Ovary (tissue), 3 donors: ENCODE measurements at regions not wholly inside any gene's neighbourhood (a gene's known extent, or its start where the extent isn't known, plus 50 kb on each side); places are given as distances from the start of the nearest gene placed in this dataset.

Experiments used
- CTCF ChIP-seq, 3 donors: fragments of 450-650 bp in 2 of 3; fragments of 200-600 bp in 1 of 3; IDR thresholded peaks; one replicate each; pipeline versions ENCODE4 v1.5.1 to v1.8.0; 2016 to 2022; ENCODE audit warnings: antibody characterized with exemption in 3 of 3, mild to moderate bottlenecking in 1 of 3
- EP300 ChIP-seq: sonication (generic); formaldehyde crosslinking; IDR thresholded peaks from one replicate; pipeline ENCODE4 v1.6.1; 2017; ENCODE audit warnings: antibody characterized with exemption
- POLR2A ChIP-seq: fragments of 450-650 bp; IDR thresholded peaks from one replicate; pipeline ENCODE4 v1.6.1; 2017; ENCODE audit warnings: antibody characterized with exemption, mild to moderate bottlenecking, moderate library complexity
- donor health status: DM: no; HTN: no; CAD: no.

GRCh38 chr1:81437213-81437612 lies 363.5 kb upstream of the ADGRL2 start:
- TF ChIP-seq CTCF (IDR thresholded peaks at IDR 0.05) (no peak), POLR2A (no peak), EP300 (no peak)
